ENCODE measurements at regions not wholly inside any gene's neighbourhood (a gene's known extent, or its start where the extent isn't known, plus 50 kb on each side); places are given as distances from the start of the nearest gene placed in this dataset.

- TF ChIP-seq CTCF (conservative IDR thresholded peaks at IDR 0.05) (no peak), ZFX (IDR thresholded peaks at IDR 0.05) (no peak)
These were observed 268.2 kb downstream of the ISL1 start for GRCh38 chr5:51651476-51651875.

Measured in C4-2B (cell line).